ENCODE measurements at regions not wholly inside any gene's neighbourhood (a gene's known extent, or its start where the extent isn't known, plus 50 kb on each side); places are given as distances from the start of the nearest gene placed in this dataset.

- Histone ChIP-seq H3K36me3 (replicated peaks; ENCODE audit: control insufficient read depth, insufficient read depth, low read length) (no peaks in the 10 kb centered on the region), H3K4me3 (ENCODE audit: insufficient read depth, low read depth, low read length) (no peak overlapping the region), H3K27me3 (ENCODE audit: control insufficient read depth, insufficient read depth, low read length) (no peaks in the 10 kb centered on the region)
- no peak for DNase-seq
Measured at GRCh38 chr2:138428710-138429440, 72.7 kb upstream of the SPOPL start.

- Histone ChIP-seq H3K27me3 (ENCODE audit: control insufficient read depth, insufficient read depth, low read length) (no peaks in the 10 kb centered on the region), H3K4me3 (ENCODE audit: insufficient read depth, low read depth, low read length) (no peak overlapping the region), H3K36me3 (replicated peaks; ENCODE audit: control insufficient read depth, insufficient read depth, low read length) (no peaks in the 10 kb centered on the region)
- DNase-seq, result no peak
Measured at GRCh38 chr2:138430181-138430580, 71.4 kb upstream of the SPOPL start.

- Histone ChIP-seq H3K4me3 (ENCODE audit: insufficient read depth, low read depth, low read length) (no peak overlapping the region), H3K27me3 (ENCODE audit: control insufficient read depth, insufficient read depth, low read length) (no peaks in the 10 kb centered on the region), H3K36me3 (replicated peaks; ENCODE audit: control insufficient read depth, insufficient read depth, low read length) (no peaks in the 10 kb centered on the region)
- no peak for DNase-seq
Measured at GRCh38 chr2:138432971-138433370, 68.6 kb upstream of the SPOPL start.

- no peak for DNase-seq
- Histone ChIP-seq H3K4me3 (ENCODE audit: insufficient read depth, low read depth, low read length) (no peak overlapping the region), H3K27me3 (ENCODE audit: control insufficient read depth, insufficient read depth, low read length) (no peaks in the 10 kb centered on the region), H3K36me3 (replicated peaks; ENCODE audit: control insufficient read depth, insufficient read depth, low read length) (no peaks in the 10 kb centered on the region)
Measured at GRCh38 chr2:138433995-138434951, 67.3 kb upstream of the SPOPL start.

GRCh38 chr2:138435701-138436100 lies 65.9 kb upstream of the SPOPL start:
- DNase-seq, result no peak
- Histone ChIP-seq H3K27me3 (ENCODE audit: control insufficient read depth, insufficient read depth, low read length) (no peaks in the 10 kb centered on the region), H3K4me3 (ENCODE audit: insufficient read depth, low read depth, low read length) (no peak overlapping the region), H3K36me3 (replicated peaks; ENCODE audit: control insufficient read depth, insufficient read depth, low read length) (no peaks in the 10 kb centered on the region)

- no peak for DNase-seq
- H3K27me3 ChIP-seq (ENCODE audit: control insufficient read depth, insufficient read depth, low read length), result no peaks in the 10 kb centered on the region
- no peaks in the 10 kb centered on the region for H3K36me3 ChIP-seq (replicated peaks; ENCODE audit: control insufficient read depth, insufficient read depth, low read length)
- H3K4me3 ChIP-seq (ENCODE audit: insufficient read depth, low read depth, low read length), result no peak overlapping the region
Measured at GRCh38 chr2:138439733-138440132, 61.8 kb upstream of the SPOPL start.

GRCh38 chr2:138440759-138441158 lies 60.8 kb upstream of the SPOPL start:
- no peaks in the 10 kb centered on the region for H3K27me3 ChIP-seq (ENCODE audit: control insufficient read depth, insufficient read depth, low read length)
- H3K36me3 ChIP-seq (replicated peaks; ENCODE audit: control insufficient read depth, insufficient read depth, low read length), result no peaks in the 10 kb centered on the region
- no peak overlapping the region for H3K4me3 ChIP-seq (ENCODE audit: insufficient read depth, low read depth, low read length)
- DNase-seq, result no peak

GRCh38 chr2:138441916-138442315 lies 59.7 kb upstream of the SPOPL start:
- no peak for DNase-seq
- no peaks in the 10 kb centered on the region for H3K36me3 ChIP-seq (replicated peaks; ENCODE audit: control insufficient read depth, insufficient read depth, low read length)
- no peak overlapping the region for H3K4me3 ChIP-seq (ENCODE audit: insufficient read depth, low read depth, low read length)

GRCh38 chr2:138444411-138444810 lies 57.2 kb upstream of the SPOPL start:
- Histone ChIP-seq H3K36me3 (replicated peaks; ENCODE audit: control insufficient read depth, insufficient read depth, low read length) (no peaks in the 10 kb centered on the region), H3K27me3 (ENCODE audit: control insufficient read depth, insufficient read depth, low read length) (no peaks in the 10 kb centered on the region), H3K4me3 (ENCODE audit: insufficient read depth, low read depth, low read length) (no peak overlapping the region)
- no peak for DNase-seq

More at GRCh38 chr2:138441916-138442315, 59.7 kb upstream of the SPOPL start:
- H3K27me3 ChIP-seq (ENCODE audit: control insufficient read depth, insufficient read depth, low read length), result no peaks in the 10 kb centered on the region

GRCh38 chr2:138445227-138445626 lies 56.3 kb upstream of the SPOPL start:
- no peak for DNase-seq

GRCh38 chr2:138446043-138446442 lies 55.5 kb upstream of the SPOPL start:
- no peak for DNase-seq

More at GRCh38 chr2:138445227-138445626, 56.3 kb upstream of the SPOPL start:
- Histone ChIP-seq H3K4me3 (ENCODE audit: insufficient read depth, low read depth, low read length) (no peak overlapping the region), H3K27me3 (ENCODE audit: control insufficient read depth, insufficient read depth, low read length) (no peaks in the 10 kb centered on the region), H3K36me3 (replicated peaks; ENCODE audit: control insufficient read depth, insufficient read depth, low read length) (no peaks in the 10 kb centered on the region)

GRCh38 chr2:138447889-138448570 lies 53.5 kb upstream of the SPOPL start:
- no peaks in the 10 kb centered on the region for H3K36me3 ChIP-seq (replicated peaks; ENCODE audit: control insufficient read depth, insufficient read depth, low read length)
- H3K27me3 ChIP-seq (ENCODE audit: control insufficient read depth, insufficient read depth, low read length), result no peaks in the 10 kb centered on the region
- DNase-seq, result no peak
- no peak overlapping the region for H3K4me3 ChIP-seq (ENCODE audit: insufficient read depth, low read depth, low read length)

More at GRCh38 chr2:138446043-138446442, 55.5 kb upstream of the SPOPL start:
- H3K27me3 ChIP-seq (ENCODE audit: control insufficient read depth, insufficient read depth, low read length), result no peaks in the 10 kb centered on the region
- H3K4me3 ChIP-seq (ENCODE audit: insufficient read depth, low read depth, low read length), result no peak overlapping the region
- H3K36me3 ChIP-seq (replicated peaks; ENCODE audit: control insufficient read depth, insufficient read depth, low read length), result no peaks in the 10 kb centered on the region

Measured in H7 (cell line).